Inflammatory macrophage treated with lipopolysaccharide for 1 hour (primary cell): ENCODE measurements at regions not wholly inside any gene's neighbourhood (a gene's known extent, or its start where the extent isn't known, plus 50 kb on each side); places are given as distances from the start of the nearest gene placed in this dataset.

Experiments used
- DNase-seq, 2 donors: peaks; one replicate each; pipeline ENCODE4 v3.0.0-alpha.2; 2020 to 2022

- no peak for DNase-seq
These were observed 214.8 kb upstream of the RREB1 start for GRCh38 chr6:6892744-6893583.

GRCh38 chr6:6893701-6894100 is 214.1 kb upstream of the RREB1 start:
- DNase-seq: no peak

GRCh38 chr6:6895929-6896328 is 211.8 kb upstream of the RREB1 start:
- no peak for DNase-seq

GRCh38 chr6:6897140-6897539 is 210.6 kb upstream of the RREB1 start:
- DNase-seq: no peak

GRCh38 chr6:6900569-6901204 is 207.1 kb upstream of the RREB1 start:
- DNase-seq: peak in 1 of 2 donors; percentile 52

GRCh38 chr6:6901205-6901719 is 206.5 kb upstream of the RREB1 start:
- no peak for DNase-seq

- no peak for DNase-seq
These were observed 205.8 kb upstream of the RREB1 start for GRCh38 chr6:6901945-6902344.

GRCh38 chr6:6905961-6906518 is 201.7 kb upstream of the RREB1 start:
- no peak for DNase-seq

GRCh38 chr6:6906570-6907213 is 201.1 kb upstream of the RREB1 start:
- no peak for DNase-seq

- no peak for DNase-seq
These were observed 200.5 kb upstream of the RREB1 start for GRCh38 chr6:6907286-6907685.

- no peak for DNase-seq
These were observed 199.6 kb upstream of the RREB1 start for GRCh38 chr6:6908121-6908520.

- no peak for DNase-seq
These were observed 198.7 kb upstream of the RREB1 start for GRCh38 chr6:6909111-6909510.

- no peak for DNase-seq
These were observed 196.9 kb upstream of the RREB1 start for GRCh38 chr6:6910734-6911295.

GRCh38 chr6:6911391-6911790 is 196.4 kb upstream of the RREB1 start:
- DNase-seq: no peak

- DNase-seq: peak in 1 of 2 donors; percentile 16
These were observed 194.7 kb upstream of the RREB1 start for GRCh38 chr6:6912817-6913744.

- DNase-seq: peak in 1 of 2 donors; percentile 27
These were observed 192.5 kb upstream of the RREB1 start for GRCh38 chr6:6915219-6915618.

GRCh38 chr6:6915813-6916547 is 191.8 kb upstream of the RREB1 start:
- DNase-seq: peak; percentile 61

- no peak for DNase-seq
These were observed 191.2 kb upstream of the RREB1 start for GRCh38 chr6:6916598-6916997.

GRCh38 chr6:6918216-6918983 is 189.4 kb upstream of the RREB1 start:
- peak; percentile 89 to 95 for DNase-seq

- no peak for DNase-seq
These were observed 188.6 kb upstream of the RREB1 start for GRCh38 chr6:6919173-6919572.
